Right cardiac atrium (tissue), 5 donors: ENCODE measurements at regions not wholly inside any gene's neighbourhood (a gene's known extent, or its start where the extent isn't known, plus 50 kb on each side); places are given as distances from the start of the nearest gene placed in this dataset.

Source experiments
- ATAC-seq, 2 donors: fragments of 200-7000 bp; cut with Tn5 transposase; one replicate each; pipeline versions ENCODE4 v1.8.0 to v1.9.1; 2020; ENCODE audit warnings: moderate library complexity in 2 of 2, mild to moderate bottlenecking in 1 of 2
- DNase-seq, 3 donors: peaks; one replicate each; pipeline ENCODE4 v3.0.0-alpha.2; 2020
- H3K27ac ChIP-seq: one replicate; pipeline ENCODE4 v1.5.1; 2013; ENCODE audit warnings: mild to moderate bottlenecking, low read length, control low read depth, moderate library complexity
- H3K27me3 ChIP-seq: one replicate; pipeline ENCODE4 v1.6.1; 2013; ENCODE audit not compliant: control insufficient read depth, insufficient read depth
- H3K4me1 ChIP-seq: one replicate; pipeline ENCODE4 v1.6.1; 2013; ENCODE audit warnings: low read length; ENCODE audit not compliant: control insufficient read depth, insufficient read depth
- H3K4me3 ChIP-seq: one replicate; pipeline ENCODE4 v1.5.1; 2013; ENCODE audit warnings: low read length, control low read depth
- H3K9me3 ChIP-seq: one replicate; pipeline ENCODE4 v1.6.1; 2013; ENCODE audit warnings: low read length; ENCODE audit not compliant: control insufficient read depth
- WGBS: extraction: QIAGEN DNeasy Blood & Tissue Kit; methylation state at CpG from one replicate; pipeline ENCODE4 v1.1.7; 2013; 5-methylcytosine and 5-hydroxymethylcytosine counted together
- intact Hi-C, 4 donors: fragments of 100-400 bp; cut with DNase I; formaldehyde crosslinking; loops; one replicate each; pipeline versions ENCODE4 v1.11.0 to v1.14.0; 2022 to 2023
- donor health status: healthy with polysubstance abuse.
- donor health status: DM: no; HTN: yes; CAD: no.
- donor health status: DM: no; HTN: no; CAD: no.
- donor health status: DM: no; HTN: yes; CAD: no; lungs with severe emphysema.
- donor health status: DM: yes; HTN: yes; CAD: no.

DNA sequence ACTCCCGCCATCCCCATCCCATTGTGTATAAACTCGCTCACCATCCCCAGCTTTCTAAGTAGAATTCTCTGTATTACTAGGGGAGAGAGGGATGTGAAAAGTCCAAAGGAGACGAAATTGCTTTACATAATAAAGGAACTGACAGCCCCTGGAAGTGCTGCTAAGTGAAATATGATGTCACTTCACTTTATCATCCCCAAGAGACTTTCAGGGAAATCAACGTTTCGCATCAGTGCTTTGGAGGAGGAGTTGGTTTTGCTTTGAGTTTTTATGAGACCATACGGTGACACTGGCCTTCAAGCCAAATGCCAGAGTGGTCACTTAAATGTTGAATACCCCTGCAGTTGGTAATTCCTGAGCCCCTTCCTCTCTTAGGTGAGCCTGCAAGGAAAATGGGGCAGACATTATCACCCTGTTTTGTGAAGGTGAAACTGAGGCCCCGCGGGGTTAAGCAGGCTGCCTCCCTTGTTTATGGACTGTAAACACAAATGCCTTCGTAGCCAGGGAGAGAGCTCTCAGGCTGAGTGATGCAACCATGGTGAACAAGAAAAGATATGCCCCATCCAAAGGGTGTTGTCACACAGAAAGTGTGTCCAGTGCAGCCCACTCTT is 58.4 kb upstream of the KAZN start:
- 57% methylated on average over 9 of the region's 9 CpGs for WGBS
- intact Hi-C loops: no loop called here
- no peak overlapping the region for H3K4me3 ChIP-seq
- no peaks in the 10 kb centered on the region for H3K27me3 ChIP-seq
- ATAC-seq (no peak), DNase-seq (peak in 1 of 3 donors; percentile 32)
- H3K9me3 ChIP-seq: no peaks in the 10 kb centered on the region
- H3K4me1 ChIP-seq: peaks cover 2% of the 10 kb centered on the region
- H3K27ac ChIP-seq: no peak overlapping the region

DNA sequence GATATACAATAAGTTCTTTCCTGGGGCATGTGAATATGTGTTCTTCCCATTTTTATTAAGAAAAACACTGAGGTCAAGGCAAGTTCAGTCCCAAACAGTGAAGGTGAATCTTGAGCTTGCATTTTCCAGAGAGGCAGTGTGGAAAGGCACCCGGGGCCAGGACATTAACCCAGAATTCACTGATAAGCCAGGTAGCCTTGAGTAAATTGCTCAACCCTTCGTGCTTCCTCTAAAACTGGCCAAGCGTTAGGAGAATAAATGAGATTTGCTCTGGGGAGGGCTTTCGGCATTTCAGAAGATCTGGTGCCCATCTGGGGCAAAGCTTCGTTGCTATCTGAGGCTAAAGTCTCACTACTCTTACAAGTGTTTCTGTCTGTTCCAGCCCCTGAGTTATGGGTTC is 57.1 kb upstream of the KAZN start:
- intact Hi-C loops: no loop called here
- Histone ChIP-seq H3K27ac (no peak overlapping the region), H3K9me3 (no peaks in the 10 kb centered on the region), H3K4me1 (peaks cover 2% of the 10 kb centered on the region), H3K27me3 (no peaks in the 10 kb centered on the region), H3K4me3 (no peak overlapping the region)
- DNase-seq: no peak
- no peak for ATAC-seq
- 77% methylated on average over 5 of the region's 5 CpGs for WGBS

DNA sequence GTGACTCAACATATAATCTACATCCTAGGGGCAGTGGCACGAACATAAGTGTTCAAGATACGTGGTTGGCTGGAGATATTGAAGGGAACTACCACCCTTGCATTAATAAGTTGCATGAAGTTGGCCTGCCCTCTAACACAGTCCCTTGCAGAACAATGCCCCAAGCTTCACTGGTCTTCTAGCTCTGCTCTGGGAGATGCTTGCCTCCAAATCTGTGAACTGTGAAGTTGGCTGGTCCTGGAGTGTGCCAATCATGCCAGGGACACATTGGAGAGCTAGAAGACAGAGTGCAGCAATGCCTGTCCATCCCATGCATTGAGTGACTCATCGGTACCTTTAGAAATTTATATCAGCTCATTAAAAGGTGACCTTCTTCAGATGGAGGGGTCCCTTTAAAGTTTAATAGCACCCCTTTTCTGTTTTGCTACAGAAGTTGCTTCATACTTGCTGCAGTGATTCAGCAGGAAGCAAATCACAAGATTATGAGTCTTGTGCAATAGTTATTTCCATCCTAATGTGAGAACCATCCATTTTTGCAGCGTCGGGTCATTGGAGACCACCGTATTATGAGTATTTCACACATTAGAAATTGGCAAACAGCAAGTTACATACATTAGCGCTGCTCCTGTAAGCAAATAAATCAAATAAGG is 55.2 kb upstream of the KAZN start:
- no peaks in the 10 kb centered on the region for H3K27me3 ChIP-seq
- peaks cover 2% of the 10 kb centered on the region for H3K4me1 ChIP-seq
- DNase-seq (no peak), ATAC-seq (peak; percentile 59 to 72)
- H3K27ac ChIP-seq: no peak overlapping the region
- intact Hi-C loops: no loop called here
- 71% methylated on average over 7 of the region's 7 CpGs for WGBS
- no peak overlapping the region for H3K4me3 ChIP-seq
- no peaks in the 10 kb centered on the region for H3K9me3 ChIP-seq

DNA sequence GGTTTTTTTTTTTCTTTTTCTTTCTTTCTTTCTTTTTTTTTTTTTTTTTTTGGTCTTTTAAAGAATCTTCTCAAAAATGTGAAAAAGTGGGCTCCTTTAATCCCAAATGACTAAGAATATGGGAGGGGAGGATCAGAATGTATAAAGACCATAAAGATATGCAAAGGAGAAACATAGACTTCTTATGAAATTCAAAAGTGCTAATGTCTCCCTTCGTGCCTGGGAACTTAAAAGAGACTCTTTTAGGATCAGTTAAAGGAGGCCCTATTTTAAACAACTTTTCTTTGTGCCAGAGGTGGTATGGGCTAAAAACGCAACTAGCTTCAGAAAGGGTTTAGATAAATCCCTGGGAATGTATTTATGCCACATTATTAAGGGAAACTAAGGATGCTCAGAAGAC is 54.2 kb upstream of the KAZN start:
- intact Hi-C loops: no loop called here
- DNase-seq (no peak), ATAC-seq (no peak)
- 76% methylated on average over 2 of the region's 2 CpGs for WGBS
- no peaks in the 10 kb centered on the region for H3K9me3 ChIP-seq
- H3K4me1 ChIP-seq: peaks cover 2% of the 10 kb centered on the region
- H3K27ac ChIP-seq: no peak overlapping the region
- H3K27me3 ChIP-seq: no peaks in the 10 kb centered on the region
- H3K4me3 ChIP-seq: no peak overlapping the region

DNA sequence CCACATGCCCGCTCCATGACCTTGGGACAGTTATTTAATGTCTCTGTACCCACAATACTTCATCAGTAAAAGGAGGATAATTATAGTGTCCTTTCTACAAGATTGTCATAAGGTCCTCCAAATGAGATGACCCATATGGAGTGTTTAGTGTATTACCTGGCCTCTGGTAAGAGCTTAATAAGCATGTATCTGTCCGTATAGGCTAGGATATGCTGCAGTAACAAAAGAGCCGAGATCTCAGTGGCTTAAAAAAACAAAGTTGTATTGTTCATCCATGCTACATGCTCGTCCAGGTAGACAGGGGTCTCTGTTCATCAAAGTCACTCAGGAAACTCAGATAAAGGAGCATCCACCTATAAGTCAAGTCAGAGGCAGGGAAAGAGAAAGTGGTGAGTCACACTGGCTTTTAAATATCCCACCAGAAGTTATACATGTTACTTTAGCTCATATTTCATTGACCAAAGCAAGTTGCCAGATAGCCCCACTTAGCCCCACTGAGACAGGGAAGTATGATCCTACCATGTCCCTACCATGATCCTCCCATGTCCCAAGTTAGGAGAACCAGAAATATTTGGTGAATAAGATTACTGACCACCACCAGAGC is 53.0 kb upstream of the KAZN start:
- Histone ChIP-seq H3K27me3 (no peaks in the 10 kb centered on the region), H3K4me1 (no peaks in the 10 kb centered on the region), H3K4me3 (no peak overlapping the region), H3K9me3 (no peaks in the 10 kb centered on the region), H3K27ac (no peak overlapping the region)
- ATAC-seq (no peak), DNase-seq (no peak)
- 82% methylated on average over 4 of the region's 4 CpGs for WGBS
- intact Hi-C loops: no loop called here

DNA sequence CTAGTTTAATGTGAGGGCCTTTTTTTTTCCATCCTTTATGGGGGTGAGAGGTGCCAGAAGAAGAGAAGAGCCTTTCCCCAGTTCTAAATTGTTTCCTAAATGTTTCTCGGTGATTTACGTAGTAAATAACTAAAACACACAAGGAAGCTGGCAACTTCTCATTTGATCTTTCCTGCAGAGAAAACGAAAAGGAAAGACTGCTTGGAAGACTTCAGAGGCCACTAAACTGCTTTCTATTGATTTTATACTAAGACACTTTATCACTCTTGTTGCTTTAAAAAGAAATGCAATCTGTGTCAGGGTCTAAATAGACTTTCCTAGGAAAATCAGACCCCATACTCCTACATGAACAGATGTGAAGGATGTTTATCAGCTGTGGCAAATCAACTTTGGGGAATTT is 52.1 kb upstream of the KAZN start:
- H3K4me3 ChIP-seq: no peak overlapping the region
- H3K27me3 ChIP-seq: no peaks in the 10 kb centered on the region
- no peak overlapping the region for H3K27ac ChIP-seq
- H3K4me1 ChIP-seq: no peaks in the 10 kb centered on the region
- ATAC-seq (no peak), DNase-seq (no peak)
- 74% methylated on average over 3 of the region's 3 CpGs for WGBS
- intact Hi-C loops: no loop called here
- H3K9me3 ChIP-seq: no peaks in the 10 kb centered on the region
